Fibroblast of mammary gland (primary cell): ENCODE measurements at regions not wholly inside any gene's neighbourhood (a gene's known extent, or its start where the extent isn't known, plus 50 kb on each side); places are given as distances from the start of the nearest gene placed in this dataset.
A peak's percentile ranks its signal among the peaks of the same experiment; 100 is the strongest.

Experiments used
- DNase-seq: peaks from one replicate; pipeline ENCODE4 v3.0.0-alpha.2; 2010; ENCODE audit warnings: low read depth
- H3K4me3 ChIP-seq: 2 replicates; pipeline ENCODE4 v1.5.1; 2011; ENCODE audit warnings: low read depth, mild to moderate bottlenecking, low read length, moderate library complexity; ENCODE audit not compliant: control insufficient read depth
- TF ChIP-seq, protein P1 (sequence below): conservative IDR thresholded peaks from 2 replicates; pipeline ENCODE4 v1.5.1; 2011; ENCODE audit warnings: low read depth, low read length, inconsistent platforms; ENCODE audit not compliant: control insufficient read depth, insufficient read depth

DNA sequence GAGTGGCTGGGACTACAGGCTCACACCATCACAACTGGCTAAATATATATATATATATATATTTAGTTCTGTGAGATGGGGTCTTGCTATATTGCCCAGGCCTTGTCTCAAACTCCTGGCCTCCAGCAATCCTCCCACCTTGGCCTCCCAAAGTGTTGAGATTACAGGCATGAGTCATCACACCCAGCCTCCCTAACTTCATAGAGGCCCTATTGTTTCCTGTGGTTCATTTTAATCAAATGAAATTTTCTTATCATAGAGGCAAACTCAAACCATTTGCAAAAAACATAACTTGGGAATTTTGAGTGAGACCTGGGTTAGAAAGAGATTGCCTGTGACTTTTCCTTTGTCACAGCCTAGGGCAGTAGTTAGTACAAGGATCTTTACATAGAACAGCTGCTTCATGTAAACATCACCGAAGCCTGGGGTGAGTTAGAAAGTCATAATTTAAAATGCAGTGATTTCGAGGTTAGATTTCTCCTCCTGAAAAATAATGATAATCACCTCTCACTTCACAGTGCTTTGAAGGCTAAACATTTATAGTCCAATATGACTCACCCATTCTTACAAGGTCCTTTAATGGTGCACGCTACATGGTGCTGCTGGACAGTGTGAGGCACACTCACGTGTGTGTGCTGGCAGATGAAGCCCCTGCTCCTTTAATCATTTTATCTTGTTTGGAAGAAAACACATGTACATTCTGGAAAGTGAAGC lies 188.9 kb downstream of the RHOU start:
- DNase-seq = no peak
- TF ChIP-seq, protein P1, sequence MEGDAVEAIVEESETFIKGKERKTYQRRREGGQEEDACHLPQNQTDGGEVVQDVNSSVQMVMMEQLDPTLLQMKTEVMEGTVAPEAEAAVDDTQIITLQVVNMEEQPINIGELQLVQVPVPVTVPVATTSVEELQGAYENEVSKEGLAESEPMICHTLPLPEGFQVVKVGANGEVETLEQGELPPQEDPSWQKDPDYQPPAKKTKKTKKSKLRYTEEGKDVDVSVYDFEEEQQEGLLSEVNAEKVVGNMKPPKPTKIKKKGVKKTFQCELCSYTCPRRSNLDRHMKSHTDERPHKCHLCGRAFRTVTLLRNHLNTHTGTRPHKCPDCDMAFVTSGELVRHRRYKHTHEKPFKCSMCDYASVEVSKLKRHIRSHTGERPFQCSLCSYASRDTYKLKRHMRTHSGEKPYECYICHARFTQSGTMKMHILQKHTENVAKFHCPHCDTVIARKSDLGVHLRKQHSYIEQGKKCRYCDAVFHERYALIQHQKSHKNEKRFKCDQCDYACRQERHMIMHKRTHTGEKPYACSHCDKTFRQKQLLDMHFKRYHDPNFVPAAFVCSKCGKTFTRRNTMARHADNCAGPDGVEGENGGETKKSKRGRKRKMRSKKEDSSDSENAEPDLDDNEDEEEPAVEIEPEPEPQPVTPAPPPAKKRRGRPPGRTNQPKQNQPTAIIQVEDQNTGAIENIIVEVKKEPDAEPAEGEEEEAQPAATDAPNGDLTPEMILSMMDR = no peak
- no peak overlapping the region for H3K4me3 ChIP-seq

GRCh38 chr1:228925691-228926090 lies 190.4 kb downstream of the RHOU start:
- no peak for DNase-seq
- TF ChIP-seq, protein P1 = no peak
- no peak overlapping the region for H3K4me3 ChIP-seq

GRCh38 chr1:228927421-228927820 lies 192.1 kb downstream of the RHOU start:
- DNase-seq = no peak
- H3K4me3 ChIP-seq = no peak overlapping the region
- TF ChIP-seq, protein P1 = no peak

GRCh38 chr1:228927946-228928898 lies 192.9 kb downstream of the RHOU start:
- TF ChIP-seq, protein P1 = no peak
- H3K4me3 ChIP-seq = no peak overlapping the region
- DNase-seq = peak; percentile 8

- TF ChIP-seq, protein P1 = no peak
- DNase-seq = no peak
- no peak overlapping the region for H3K4me3 ChIP-seq
Observed at GRCh38 chr1:228929476-228930027, 194.3 kb downstream of the RHOU start.

DNA sequence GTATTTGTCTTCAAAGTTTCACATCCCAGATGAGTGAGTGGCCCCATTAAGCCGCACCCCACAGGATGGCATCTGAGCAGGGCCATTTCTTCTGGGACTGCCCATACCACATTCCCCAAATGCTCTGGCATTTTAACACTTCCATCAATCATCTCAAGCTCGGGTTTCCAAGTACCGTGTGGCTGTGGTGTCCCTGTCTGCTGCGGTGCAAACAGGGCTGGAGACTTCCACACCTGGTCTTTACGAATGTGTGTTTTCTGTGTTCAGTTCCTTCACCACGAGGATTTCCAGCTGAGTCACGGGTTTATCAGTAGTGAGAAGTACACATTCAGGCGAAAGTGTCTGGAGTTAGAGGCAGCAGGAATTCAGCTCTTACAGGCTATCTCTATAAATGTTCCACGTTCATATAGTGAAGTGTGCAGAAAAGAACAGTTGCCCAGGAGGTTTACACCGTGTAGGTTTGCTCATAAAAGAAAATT lies 195.2 kb downstream of the RHOU start:
- DNase-seq = no peak
- no peak overlapping the region for H3K4me3 ChIP-seq
- TF ChIP-seq, protein P1 = no peak
